OCI-LY3 (cell line): ENCODE measurements at regions not wholly inside any gene's neighbourhood (a gene's known extent, or its start where the extent isn't known, plus 50 kb on each side); places are given as distances from the start of the nearest gene placed in this dataset.

ENCODE experiments used
- H2AFZ ChIP-seq: fragments of 200-600, 300-600 bp; shearing (Covaris generic); 2 replicates; pipeline ENCODE4 v1.6.0; 2014; ENCODE audit warnings: antibody characterized with exemption, low read depth, low read length
- H3K27ac ChIP-seq: fragments of 200-600, 300-600 bp; sonication (generic); 2 replicates; pipeline ENCODE4 v1.5.1; 2014; ENCODE audit warnings: mild to moderate bottlenecking, low read length, moderate library complexity, mixed read lengths
- H3K27me3 ChIP-seq: fragments of 200-600, 300-600 bp; sonication (generic); 2 replicates; pipeline ENCODE4 v1.6.1; 2014; ENCODE audit warnings: low read depth, low read length, mixed read lengths
- H3K36me3 ChIP-seq: fragments of 200-600, 300-600 bp; sonication (generic); replicated peaks from 2 replicates; pipeline ENCODE3; 2014; ENCODE audit warnings: low read depth, low read length, mixed read lengths
- H3K4me1 ChIP-seq: fragments of 300-600, 200-600 bp; sonication (generic); 2 replicates; pipeline ENCODE4 v1.6.1; 2014; ENCODE audit warnings: low read length, mixed read lengths
- H3K4me2 ChIP-seq: fragments of 200-600, 300-600 bp; sonication (generic); 2 replicates; pipeline ENCODE4 v1.6.1; 2014; ENCODE audit warnings: low read length, mixed read lengths
- H3K4me3 ChIP-seq: fragments of 300-600, 200-600 bp; sonication (generic); 2 replicates; pipeline ENCODE4 v1.5.1; 2014; ENCODE audit warnings: antibody characterized with exemption, mild to moderate bottlenecking, low read length, moderate library complexity
- H3K79me2 ChIP-seq: fragments of 300-600, 200-600 bp; shearing (Covaris generic); 2 replicates; pipeline ENCODE4 v1.6.1; 2014; ENCODE audit warnings: mild to moderate bottlenecking, low read length, mixed read lengths
- H3K9ac ChIP-seq: fragments of 300-600, 200-600 bp; shearing (Covaris generic); 2 replicates; pipeline ENCODE4 v1.6.0; 2014; ENCODE audit warnings: mild to moderate bottlenecking, low read length, moderate library complexity
- H3K9me3 ChIP-seq: fragments of 200-600, 300-600 bp; shearing (Covaris generic); 2 replicates; pipeline ENCODE4 v1.6.1; 2014; ENCODE audit warnings: low read length, mixed read lengths; ENCODE audit not compliant: insufficient read depth
- H4K20me1 ChIP-seq: fragments of 200-600, 300-600 bp; sonication (generic); 2 replicates; pipeline ENCODE4 v1.6.1; 2016; ENCODE audit warnings: low read length, mixed read lengths; ENCODE audit not compliant: insufficient read depth
- EZH2phosphoT487 ChIP-seq: fragments of 200-600 bp; shearing (Covaris generic); IDR thresholded peaks from 2 replicates; pipeline ENCODE4 v1.6.1; 2018; ENCODE audit warnings: antibody characterized with exemption, mixed run types, low read depth
- TF ChIP-seq, protein P1 (sequence below): fragments of 200-600, 300-600 bp; sonication (generic); IDR thresholded peaks from 2 replicates; pipeline ENCODE4 v1.5.1; 2014; ENCODE audit warnings: antibody characterized with exemption, low read length, low read depth

DNA sequence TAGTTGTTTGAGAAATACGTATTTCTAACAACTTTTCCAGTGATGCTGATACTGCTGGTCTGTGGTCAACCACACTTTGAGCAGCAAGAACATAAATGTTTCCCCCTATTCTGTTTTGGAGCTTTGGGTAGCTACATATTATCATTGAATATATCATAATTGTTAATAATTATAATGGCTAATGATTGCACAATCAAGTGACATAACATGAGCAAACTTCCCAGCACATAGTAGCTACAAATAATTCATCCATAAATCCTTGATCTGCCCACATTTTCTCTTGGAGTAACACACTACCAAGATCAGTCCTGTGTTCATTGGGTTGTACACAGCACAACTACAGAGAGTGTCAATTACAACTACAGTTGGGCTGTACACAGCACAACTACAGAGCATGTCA is 436.3 kb upstream of the MAGEB18 start:
- H3K27ac ChIP-seq: no peak overlapping the region
- no peak overlapping the region for H3K9ac ChIP-seq

DNA sequence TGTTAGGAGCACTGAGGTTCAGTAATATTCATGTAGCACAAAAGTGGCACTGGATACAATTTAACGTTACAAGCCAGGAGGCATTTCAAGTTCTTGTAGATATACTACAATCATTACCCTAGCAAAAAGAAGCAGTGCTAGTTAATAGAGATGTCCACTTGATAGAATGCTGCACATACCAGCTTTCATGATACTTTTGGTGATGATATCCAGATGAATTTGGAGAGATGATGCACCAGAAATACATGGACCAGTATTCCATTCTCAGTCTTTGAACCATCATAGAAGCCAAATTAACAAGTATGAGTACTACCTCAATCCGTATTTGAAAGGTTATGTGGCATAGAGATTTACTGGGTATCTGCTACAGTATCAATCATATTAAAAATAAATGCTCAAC is 421.0 kb upstream of the MAGEB18 start:
- TF ChIP-seq EZH2phosphoT487: no peak
- TF ChIP-seq, protein P1, sequence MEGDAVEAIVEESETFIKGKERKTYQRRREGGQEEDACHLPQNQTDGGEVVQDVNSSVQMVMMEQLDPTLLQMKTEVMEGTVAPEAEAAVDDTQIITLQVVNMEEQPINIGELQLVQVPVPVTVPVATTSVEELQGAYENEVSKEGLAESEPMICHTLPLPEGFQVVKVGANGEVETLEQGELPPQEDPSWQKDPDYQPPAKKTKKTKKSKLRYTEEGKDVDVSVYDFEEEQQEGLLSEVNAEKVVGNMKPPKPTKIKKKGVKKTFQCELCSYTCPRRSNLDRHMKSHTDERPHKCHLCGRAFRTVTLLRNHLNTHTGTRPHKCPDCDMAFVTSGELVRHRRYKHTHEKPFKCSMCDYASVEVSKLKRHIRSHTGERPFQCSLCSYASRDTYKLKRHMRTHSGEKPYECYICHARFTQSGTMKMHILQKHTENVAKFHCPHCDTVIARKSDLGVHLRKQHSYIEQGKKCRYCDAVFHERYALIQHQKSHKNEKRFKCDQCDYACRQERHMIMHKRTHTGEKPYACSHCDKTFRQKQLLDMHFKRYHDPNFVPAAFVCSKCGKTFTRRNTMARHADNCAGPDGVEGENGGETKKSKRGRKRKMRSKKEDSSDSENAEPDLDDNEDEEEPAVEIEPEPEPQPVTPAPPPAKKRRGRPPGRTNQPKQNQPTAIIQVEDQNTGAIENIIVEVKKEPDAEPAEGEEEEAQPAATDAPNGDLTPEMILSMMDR: no peak
- H4K20me1 ChIP-seq: no peaks in the 10 kb centered on the region
- H3K4me1 ChIP-seq: no peaks in the 10 kb centered on the region
- H3K36me3 ChIP-seq: no peaks in the 10 kb centered on the region
- H3K9me3 ChIP-seq: no peaks in the 10 kb centered on the region
- H2AFZ ChIP-seq: no peak overlapping the region
- no peak overlapping the region for H3K4me2 ChIP-seq
- H3K27me3 ChIP-seq: no peaks in the 10 kb centered on the region
- no peak overlapping the region for H3K27ac ChIP-seq
- H3K9ac ChIP-seq: no peak overlapping the region
- H3K79me2 ChIP-seq: no peaks in the 10 kb centered on the region
- H3K4me3 ChIP-seq: no peak overlapping the region

More for the DNA sequence above, 436.3 kb upstream of the MAGEB18 start:
- no peak overlapping the region for H3K4me3 ChIP-seq
- H3K27me3 ChIP-seq: no peaks in the 10 kb centered on the region
- no peak overlapping the region for H3K4me2 ChIP-seq
- H2AFZ ChIP-seq: no peak overlapping the region
- TF ChIP-seq, protein P1: no peak
- TF ChIP-seq EZH2phosphoT487: no peak
- H3K79me2 ChIP-seq: no peaks in the 10 kb centered on the region
- no peaks in the 10 kb centered on the region for H4K20me1 ChIP-seq
- H3K9me3 ChIP-seq: no peaks in the 10 kb centered on the region
- H3K36me3 ChIP-seq: no peaks in the 10 kb centered on the region
- H3K4me1 ChIP-seq: no peaks in the 10 kb centered on the region

DNA sequence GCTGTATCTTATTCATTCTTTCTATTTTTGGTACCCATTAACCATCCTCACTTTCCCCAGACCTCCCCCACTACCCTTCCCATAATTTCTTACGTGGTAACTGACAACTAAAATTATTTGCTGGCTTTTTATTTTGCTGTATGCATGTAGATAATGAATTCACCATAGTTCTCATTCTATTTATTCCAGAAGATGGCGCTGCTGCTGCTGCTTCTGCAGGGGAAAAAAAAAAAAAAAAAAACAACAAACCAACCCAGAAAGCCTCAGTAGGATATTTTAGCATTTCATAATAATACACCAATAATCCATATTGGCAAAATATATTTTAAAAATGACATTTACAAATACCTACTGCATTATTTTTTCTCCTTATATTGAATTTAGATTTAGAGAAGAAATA is 416.6 kb upstream of the MAGEB18 start:
- no peaks in the 10 kb centered on the region for H3K9me3 ChIP-seq
- no peaks in the 10 kb centered on the region for H3K36me3 ChIP-seq
- no peak overlapping the region for H3K4me3 ChIP-seq
- no peak overlapping the region for H2AFZ ChIP-seq
- no peak overlapping the region for H3K27ac ChIP-seq
- H3K27me3 ChIP-seq: no peaks in the 10 kb centered on the region
- H3K4me2 ChIP-seq: no peak overlapping the region
- no peaks in the 10 kb centered on the region for H3K79me2 ChIP-seq
- H3K4me1 ChIP-seq: no peaks in the 10 kb centered on the region
- H3K9ac ChIP-seq: no peak overlapping the region
- no peaks in the 10 kb centered on the region for H4K20me1 ChIP-seq
- TF ChIP-seq, protein P1: peak; percentile 48
- no peak for TF ChIP-seq EZH2phosphoT487

DNA sequence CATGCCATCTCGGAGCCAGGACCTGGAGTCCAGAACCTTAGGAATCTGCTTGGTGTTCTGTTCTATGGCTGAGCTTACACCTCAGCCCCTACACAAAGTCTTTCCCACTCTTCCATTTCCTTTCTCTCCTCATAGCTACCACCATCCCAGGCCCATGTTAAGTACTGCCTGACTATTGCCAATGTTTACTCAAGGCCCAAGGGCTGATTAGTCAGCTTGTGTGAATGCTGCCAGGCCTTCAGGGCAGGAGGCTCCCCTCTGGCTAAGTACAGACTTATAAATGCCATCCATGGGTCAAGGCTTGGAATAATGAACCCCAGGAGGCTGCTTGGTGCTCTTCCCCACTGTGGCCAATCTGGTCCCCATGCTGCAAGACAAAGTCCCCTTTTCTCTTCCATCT is 411.6 kb upstream of the MAGEB18 start:
- H3K4me3 ChIP-seq: no peak overlapping the region
- no peak overlapping the region for H3K4me2 ChIP-seq
- no peaks in the 10 kb centered on the region for H3K79me2 ChIP-seq
- H4K20me1 ChIP-seq: no peaks in the 10 kb centered on the region
- no peaks in the 10 kb centered on the region for H3K27me3 ChIP-seq
- H3K27ac ChIP-seq: no peak overlapping the region
- no peaks in the 10 kb centered on the region for H3K4me1 ChIP-seq
- no peak overlapping the region for H3K9ac ChIP-seq
- no peak overlapping the region for H2AFZ ChIP-seq
- TF ChIP-seq EZH2phosphoT487: no peak
- TF ChIP-seq, protein P1: no peak
- no peaks in the 10 kb centered on the region for H3K9me3 ChIP-seq
- H3K36me3 ChIP-seq: no peaks in the 10 kb centered on the region
